ENCODE measurements at regions not wholly inside any gene's neighbourhood (a gene's known extent, or its start where the extent isn't known, plus 50 kb on each side); places are given as distances from the start of the nearest gene placed in this dataset.
A peak's percentile ranks its signal among the peaks of the same experiment; 100 is the strongest.

DNA sequence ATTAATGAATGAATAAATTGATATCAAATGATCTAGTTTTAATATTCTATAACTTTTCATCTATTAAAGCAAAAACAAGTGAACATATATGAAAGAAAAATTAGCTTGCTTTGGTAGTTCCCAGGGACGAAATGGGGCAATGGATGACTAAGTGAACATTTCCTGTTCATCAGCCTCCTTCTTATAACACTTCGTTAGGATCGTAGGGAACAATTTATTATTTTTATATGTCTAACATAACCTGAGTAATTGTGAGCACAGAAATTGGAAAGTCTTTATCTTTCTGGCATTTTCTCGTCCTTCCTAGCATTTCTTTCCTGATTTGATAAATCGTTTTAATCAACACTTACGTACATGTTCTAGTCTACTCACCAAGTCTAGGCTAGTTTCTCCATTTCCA lies 59.1 kb upstream of the PPP1R3C start:
- no peak for DNase-seq

DNA sequence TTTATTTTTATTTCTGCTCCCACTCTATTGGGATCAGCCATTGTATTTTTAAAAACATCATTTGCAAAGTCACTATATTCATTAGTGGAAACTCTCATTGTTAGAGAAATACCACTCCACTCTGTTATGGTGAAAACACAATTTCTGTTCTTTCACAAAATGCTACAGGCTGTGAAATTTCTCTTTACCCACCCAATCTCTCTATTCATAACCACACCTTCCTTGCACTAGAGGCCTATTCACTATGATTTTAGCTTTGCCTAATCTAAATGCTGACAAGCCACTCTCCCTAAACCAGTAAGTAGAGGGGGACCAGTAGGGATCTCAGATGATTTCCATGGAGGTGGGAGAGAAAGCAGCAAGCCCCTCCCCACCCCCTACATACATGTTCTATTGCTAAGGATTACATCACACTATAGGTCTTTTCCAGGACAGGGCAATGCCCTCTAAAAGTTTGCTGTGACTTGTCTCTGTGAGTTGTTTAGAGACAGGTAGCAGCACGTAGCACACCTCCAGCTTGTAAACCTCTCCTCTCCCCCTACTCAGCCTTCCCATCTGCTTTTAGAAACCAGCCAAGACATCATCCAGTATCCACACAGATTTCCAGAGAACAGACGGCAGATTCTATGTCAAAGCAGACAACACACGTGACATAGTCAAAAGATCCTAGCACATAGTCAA lies 58.3 kb upstream of the PPP1R3C start:
- DNase-seq, result no peak

DNA sequence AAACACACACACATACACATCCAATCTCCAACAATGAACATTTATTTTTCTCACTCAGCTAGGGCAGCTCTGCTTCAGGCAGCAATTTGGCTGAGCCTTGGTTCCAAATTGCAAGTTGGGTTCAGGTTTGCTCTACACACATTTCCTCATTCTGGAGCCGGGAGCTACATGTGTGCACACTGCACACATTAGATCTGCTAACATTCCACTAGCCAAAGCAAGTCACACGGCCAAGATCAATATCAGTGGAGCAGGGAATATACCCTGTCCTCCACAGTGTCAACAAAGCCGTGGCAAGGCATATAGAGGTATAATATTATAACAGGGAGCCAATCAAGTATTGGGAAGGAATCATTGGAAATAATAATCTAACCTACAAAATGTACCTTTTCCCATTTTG lies 57.5 kb upstream of the PPP1R3C start:
- DNase-seq, result no peak

DNA sequence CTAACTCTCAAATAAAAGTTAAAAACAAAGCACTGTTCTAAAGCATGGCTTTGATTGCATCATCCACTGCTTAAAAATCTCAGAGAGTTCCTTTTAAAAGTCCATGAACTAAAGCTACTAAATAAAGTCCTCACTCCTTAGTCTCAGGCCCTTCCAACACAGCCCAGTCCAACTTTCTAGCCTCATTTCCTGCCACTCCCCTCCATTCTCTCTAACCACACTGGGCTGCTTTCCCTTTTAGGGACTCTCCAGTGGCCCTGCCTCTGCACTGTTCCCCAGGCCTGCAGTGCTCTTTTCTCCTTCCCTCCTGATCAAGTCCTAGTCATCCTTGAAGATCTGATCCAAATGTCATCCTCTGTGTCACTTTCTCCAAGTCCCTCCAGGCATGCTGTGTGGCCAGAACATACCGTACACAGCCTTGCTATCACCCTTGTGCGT lies 56.9 kb upstream of the PPP1R3C start:
- peak in 1 of 3 donors; percentile 37 for DNase-seq

DNA sequence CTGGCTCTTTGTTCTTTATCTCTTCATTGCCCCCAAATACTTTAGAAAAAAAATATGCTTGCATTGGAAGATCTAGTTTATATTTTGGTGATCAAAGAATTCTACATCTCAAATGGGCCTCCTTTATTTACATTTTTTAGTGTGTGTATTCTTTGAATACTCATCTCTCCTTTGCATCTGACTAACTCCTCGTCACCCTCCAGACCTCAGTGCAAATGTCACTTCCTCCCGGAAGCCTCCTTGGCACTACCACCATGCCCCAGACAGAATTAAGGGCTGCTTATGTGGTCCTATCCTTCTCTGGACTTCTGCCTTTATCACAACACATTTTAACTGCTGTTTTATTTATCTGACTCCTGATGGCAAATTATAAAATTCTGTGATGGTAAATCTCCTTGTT lies 52.0 kb upstream of the PPP1R3C start:
- no peak for DNase-seq

DNA sequence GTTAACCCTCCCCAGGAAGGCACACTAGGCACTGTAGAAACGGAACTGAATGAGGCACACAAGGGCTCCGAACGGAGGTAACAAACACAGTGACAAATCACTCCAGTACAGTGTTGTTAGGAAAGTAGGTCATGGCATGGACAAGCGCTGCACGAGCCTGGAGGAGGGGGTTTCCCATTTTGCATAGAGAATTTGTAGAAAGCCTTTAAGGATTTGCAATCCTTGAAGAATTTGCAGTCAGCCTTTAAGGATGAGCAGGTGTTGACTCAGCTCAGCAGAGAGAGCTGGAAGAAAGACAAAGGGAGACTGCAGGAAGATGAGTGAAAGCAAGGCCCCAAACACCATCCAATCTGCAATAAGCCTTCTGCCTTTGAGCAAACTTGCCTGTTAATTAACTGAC lies 51.1 kb upstream of the PPP1R3C start:
- peak in 1 of 3 donors; percentile 69 for DNase-seq

DNA sequence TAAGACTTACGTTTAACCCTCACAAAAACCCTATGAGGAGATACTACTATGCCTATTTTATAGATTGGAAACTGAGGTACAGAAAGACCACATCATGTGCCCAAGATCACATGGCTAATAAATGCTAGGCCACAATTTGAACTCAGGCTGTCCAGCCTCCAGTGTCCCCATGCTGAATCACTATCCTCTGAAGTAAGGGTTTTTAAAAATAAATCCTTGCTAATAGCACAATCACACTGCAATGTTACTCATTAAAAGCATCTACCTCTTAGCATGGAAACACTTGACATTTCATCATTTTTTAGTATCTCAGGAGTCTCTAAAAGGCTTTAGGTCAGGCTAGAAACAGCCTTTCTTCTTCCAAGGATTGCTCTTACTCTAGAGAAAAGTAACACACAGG lies 50.0 kb upstream of the PPP1R3C start:
- DNase-seq, result no peak
